Neuronal stem cell (in vitro differentiated cells): ENCODE measurements at regions not wholly inside any gene's neighbourhood (a gene's known extent, or its start where the extent isn't known, plus 50 kb on each side); places are given as distances from the start of the nearest gene placed in this dataset.
A peak's percentile ranks its signal among the peaks of the same experiment; 100 is the strongest.

Source experiments
- DNase-seq: peaks from one replicate; pipeline ENCODE4 v3.0.0-alpha.2; 2013; ENCODE audit warnings: low spot score
- H2AFZ ChIP-seq: one replicate; pipeline ENCODE4 v1.6.1; 2013; ENCODE audit warnings: mild to moderate bottlenecking, low read length, inconsistent platforms
- H2AK5ac ChIP-seq: 2 replicates; pipeline ENCODE4 v1.6.1; 2013; ENCODE audit warnings: low read depth, mild to moderate bottlenecking, inconsistent platforms, low read length, moderate library complexity, mixed read lengths
- H2BK120ac ChIP-seq: 2 replicates; pipeline ENCODE4 v1.6.1; 2013; ENCODE audit warnings: low read depth, mild to moderate bottlenecking, inconsistent platforms, low read length, moderate library complexity, mixed read lengths
- H2BK12ac ChIP-seq: one replicate; pipeline ENCODE4 v1.6.1; 2013; ENCODE audit warnings: low read length, inconsistent platforms
- H2BK15ac ChIP-seq: 2 replicates; pipeline ENCODE4 v1.6.1; 2013; ENCODE audit warnings: mild to moderate bottlenecking, low read length, inconsistent platforms, mixed read lengths
- H2BK5ac ChIP-seq: one replicate; pipeline ENCODE4 v1.6.1; 2013; ENCODE audit warnings: inconsistent platforms, mild to moderate bottlenecking, low read length, moderate library complexity
- H3K14ac ChIP-seq: one replicate; pipeline ENCODE4 v1.6.1; 2013; ENCODE audit warnings: low read length, inconsistent platforms
- H3K18ac ChIP-seq: 2 replicates; pipeline ENCODE4 v1.6.1; 2013; ENCODE audit warnings: low read length, inconsistent platforms
- H3K23ac ChIP-seq: 2 replicates; pipeline ENCODE4 v1.6.1; 2013; ENCODE audit warnings: low read depth, mild to moderate bottlenecking, mixed read lengths, low read length, inconsistent platforms; ENCODE audit not compliant: poor library complexity
- H3K27ac ChIP-seq: replicated peaks from 3 replicates; pipeline ENCODE4 v1.5.1; 2013; ENCODE audit warnings: low read length, inconsistent platforms
- H3K27me3 ChIP-seq, 3 experiments: 2 replicates each; pipeline ENCODE4 v1.6.1; 2013; ENCODE audit warnings: low read length in 3 of 3, mild to moderate bottlenecking in 2 of 3, inconsistent platforms in 1 of 3, low read depth in 1 of 3, mixed read lengths in 1 of 3, moderate library complexity in 1 of 3; ENCODE audit not compliant: control insufficient read depth in 3 of 3, insufficient read depth in 3 of 3
- H3K36me3 ChIP-seq, 2 donors: replicated peaks in 1 of 2; 2 replicates each; pipeline ENCODE4 v1.6.1; 2013; ENCODE audit warnings: low read length in 2 of 2; ENCODE audit not compliant: control insufficient read depth in 2 of 2, insufficient read depth in 2 of 2
- H3K4ac ChIP-seq: 2 replicates; pipeline ENCODE4 v1.6.1; 2013; ENCODE audit warnings: inconsistent platforms, mild to moderate bottlenecking, low read length, moderate library complexity
- H3K4me1 ChIP-seq, 2 donors: 1 replicate in 1 of 2; 2 replicates in 1 of 2; pipeline ENCODE4 v1.6.1; 2013; ENCODE audit warnings: low read length in 2 of 2, low read depth in 1 of 2; ENCODE audit not compliant: control insufficient read depth in 2 of 2, insufficient read depth in 1 of 2
- H3K4me2 ChIP-seq: one replicate; pipeline ENCODE4 v1.6.1; 2013; ENCODE audit warnings: mild to moderate bottlenecking, low read length, inconsistent platforms; ENCODE audit not compliant: insufficient read depth, poor library complexity, severe bottlenecking
- H3K4me3 ChIP-seq, 2 donors: 2 replicates each; pipeline ENCODE4 v1.5.1; 2013; ENCODE audit warnings: low read length in 2 of 2, mild to moderate bottlenecking in 2 of 2, inconsistent platforms in 1 of 2, moderate library complexity in 1 of 2
- H3K79me1 ChIP-seq: one replicate; pipeline ENCODE4 v1.6.1; 2013; ENCODE audit warnings: low read depth, mild to moderate bottlenecking, inconsistent platforms, low read length, moderate library complexity
- H3K9ac ChIP-seq: one replicate; pipeline ENCODE4 v1.6.1; 2013; ENCODE audit warnings: mild to moderate bottlenecking, low read depth, low read length, inconsistent platforms; ENCODE audit not compliant: poor library complexity
- H3K9me3 ChIP-seq, 2 donors: replicated peaks in 1 of 2; 2 replicates each; pipeline versions ENCODE3 to v1.6.1; 2013; ENCODE audit warnings: low read length in 2 of 2, mild to moderate bottlenecking in 2 of 2, inconsistent platforms in 1 of 2, low read depth in 1 of 2, mixed read lengths in 1 of 2, moderate library complexity in 1 of 2; ENCODE audit not compliant: control insufficient read depth in 2 of 2, insufficient read depth in 1 of 2
- H4K8ac ChIP-seq: one replicate; pipeline ENCODE4 v1.6.1; 2013; ENCODE audit warnings: low read depth, mild to moderate bottlenecking, inconsistent platforms, low read length, moderate library complexity
- H4K91ac ChIP-seq: one replicate; pipeline ENCODE4 v1.6.1; 2013; ENCODE audit warnings: low read length, low read depth, mild to moderate bottlenecking, inconsistent platforms; ENCODE audit not compliant: poor library complexity
- WGBS, 2 donors: extraction: QIAGEN DNeasy Blood & Tissue Kit; methylation state at CpG; one replicate each; pipeline ENCODE4 v1.1.7; 2013; ENCODE audit warnings: missing lambda C conversion rate in 2 of 2, mixed read lengths in 1 of 2; ENCODE audit not compliant: insufficient read length in 2 of 2, insufficient replicate concordance in 1 of 2; ENCODE audit errors: extremely low coverage in 2 of 2; 5-methylcytosine and 5-hydroxymethylcytosine counted together

DNA sequence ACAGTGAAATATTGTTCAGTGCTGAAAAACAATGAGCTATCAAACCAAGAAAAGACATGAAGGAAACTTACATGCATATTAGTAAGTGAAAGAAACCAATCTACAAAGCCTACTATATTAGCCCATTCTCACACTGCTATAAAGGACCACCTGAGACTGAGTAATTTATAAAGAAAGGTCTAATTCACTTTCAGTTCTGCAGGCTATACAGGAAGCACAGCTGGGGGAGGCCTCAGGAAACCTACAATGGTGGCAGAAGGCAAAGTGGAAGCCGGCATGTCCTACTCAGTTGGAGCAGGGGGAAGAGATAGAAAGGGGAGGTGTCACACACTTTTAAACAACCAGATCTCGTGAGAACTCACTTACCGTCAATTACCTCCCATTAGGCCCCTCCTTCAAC lies 232.1 kb downstream of the TMX3 start:
- Histone ChIP-seq H3K79me1 (no peaks in the 10 kb centered on the region), H3K9ac (no peak overlapping the region), H2BK15ac (no peak overlapping the region), H4K8ac (no peak overlapping the region), H4K91ac (no peak overlapping the region), H2BK120ac (no peak overlapping the region), H3K36me3 (no peaks in the 10 kb centered on the region), H2AK5ac (no peak overlapping the region), H3K14ac (no peak overlapping the region), H3K4ac (no peak overlapping the region), H3K18ac (no peak overlapping the region), H3K23ac (no peak overlapping the region), H3K4me2 (no peak overlapping the region), H2AFZ (peak overlapping the region; percentile 5), H3K27me3 (no peaks in the 10 kb centered on the region), H3K4me1 (no peaks in the 10 kb centered on the region), H2BK12ac (no peak overlapping the region), H3K4me3 (no peak overlapping the region), H2BK5ac (no peak overlapping the region), H3K9me3 (no peaks in the 10 kb centered on the region), H3K27ac (no peak overlapping the region)
- no CpG with 5 or more reads among the region's 3 CpGs for WGBS, 2 donors
- no peak for DNase-seq

DNA sequence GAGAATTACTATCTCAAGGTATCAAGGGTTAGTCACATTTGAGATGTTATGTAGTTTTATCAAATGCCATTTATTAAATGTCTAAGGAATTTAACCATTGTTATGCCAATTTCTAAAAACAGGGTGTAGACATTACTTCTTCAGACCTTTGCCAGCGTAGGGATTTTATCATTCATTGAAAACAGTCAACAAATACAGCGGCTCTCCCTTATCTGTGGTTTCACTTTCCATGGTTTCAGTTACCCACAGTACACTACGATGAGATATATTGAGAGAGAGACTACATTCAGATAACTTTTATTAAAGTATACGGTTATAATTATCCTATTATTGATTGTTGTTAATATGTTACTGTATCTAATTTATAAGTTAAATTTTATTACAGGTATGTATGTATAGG lies 234.7 kb downstream of the TMX3 start:
- H4K91ac ChIP-seq: no peak overlapping the region
- H2AFZ ChIP-seq: no peak overlapping the region
- no CpG with 5 or more reads among the region's 4 CpGs for WGBS, 2 donors
- no peak overlapping the region for H2BK12ac ChIP-seq
- H3K4ac ChIP-seq: no peak overlapping the region
- H3K23ac ChIP-seq: no peak overlapping the region
- DNase-seq: no peak
- H2BK15ac ChIP-seq: no peak overlapping the region
- H2AK5ac ChIP-seq: no peak overlapping the region
- H3K9ac ChIP-seq: no peak overlapping the region
- H2BK5ac ChIP-seq: no peak overlapping the region
- H3K36me3 ChIP-seq: no peaks in the 10 kb centered on the region
- H4K8ac ChIP-seq: no peak overlapping the region
- H3K4me1 ChIP-seq: no peaks in the 10 kb centered on the region
- H2BK120ac ChIP-seq: no peak overlapping the region
- no peak overlapping the region for H3K4me2 ChIP-seq
- H3K18ac ChIP-seq: no peak overlapping the region
- no peaks in the 10 kb centered on the region for H3K79me1 ChIP-seq
- H3K27me3 ChIP-seq: no peaks in the 10 kb centered on the region
- H3K14ac ChIP-seq: no peak overlapping the region
- H3K9me3 ChIP-seq: no peaks in the 10 kb centered on the region
- H3K27ac ChIP-seq: no peak overlapping the region
- H3K4me3 ChIP-seq: no peak overlapping the region

DNA sequence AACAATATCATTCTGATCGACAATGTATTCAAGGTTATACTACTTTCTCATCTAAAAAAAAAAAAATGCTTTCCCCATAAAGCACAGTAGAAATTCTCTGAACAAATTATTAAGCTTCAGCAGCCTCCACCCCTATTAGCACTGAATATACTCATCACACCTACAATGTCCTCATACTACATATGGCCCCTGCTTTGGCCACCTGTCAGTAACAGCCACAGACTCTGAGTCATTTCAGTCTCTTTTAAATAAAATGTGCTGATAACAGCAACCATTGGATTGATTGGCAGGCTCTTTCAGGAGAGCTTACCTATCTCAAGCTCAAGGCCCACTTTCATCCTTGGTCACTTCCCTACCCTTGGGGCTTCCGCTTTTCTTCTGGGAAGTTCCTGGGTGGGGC lies 236.7 kb downstream of the TMX3 start:
- no peaks in the 10 kb centered on the region for H3K36me3 ChIP-seq
- H2BK15ac ChIP-seq: no peak overlapping the region
- no peak overlapping the region for H3K14ac ChIP-seq
- no CpG with 5 or more reads among the region's 2 CpGs for WGBS, 2 donors
- H3K4me1 ChIP-seq: no peaks in the 10 kb centered on the region
- DNase-seq: no peak
- no peaks in the 10 kb centered on the region for H3K9me3 ChIP-seq
- no peaks in the 10 kb centered on the region for H3K79me1 ChIP-seq
- no peak overlapping the region for H2BK12ac ChIP-seq
- no peak overlapping the region for H2AFZ ChIP-seq
- no peak overlapping the region for H3K4me2 ChIP-seq
- H2BK120ac ChIP-seq: no peak overlapping the region
- no peak overlapping the region for H3K18ac ChIP-seq
- H3K9ac ChIP-seq: no peak overlapping the region
- H4K8ac ChIP-seq: no peak overlapping the region
- no peaks in the 10 kb centered on the region for H3K27me3 ChIP-seq
- no peak overlapping the region for H3K4me3 ChIP-seq
- no peak overlapping the region for H3K4ac ChIP-seq
- no peak overlapping the region for H3K23ac ChIP-seq
- H2AK5ac ChIP-seq: no peak overlapping the region
- no peak overlapping the region for H4K91ac ChIP-seq
- no peak overlapping the region for H3K27ac ChIP-seq
- no peak overlapping the region for H2BK5ac ChIP-seq

DNA sequence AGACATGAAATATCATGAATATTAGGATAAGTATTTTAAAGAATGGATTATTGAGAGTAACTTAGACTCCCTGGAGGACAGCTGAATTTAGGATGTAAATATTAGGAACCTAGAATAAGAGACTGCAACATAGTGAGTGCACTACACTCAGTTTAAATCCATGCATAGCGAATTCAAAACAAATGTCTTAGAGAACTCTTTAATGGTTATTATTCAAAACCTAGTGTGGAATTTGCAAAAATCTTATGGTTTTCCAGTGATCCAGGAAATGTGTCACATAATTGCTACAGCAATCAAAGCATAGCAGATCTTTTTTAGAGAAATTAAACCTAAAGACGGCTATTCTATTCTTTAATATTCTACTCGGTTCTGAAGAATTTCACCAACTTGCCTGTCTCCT lies 239.0 kb downstream of the TMX3 start:
- H2AFZ ChIP-seq: peak overlapping the region; percentile 55
- no peak overlapping the region for H3K9ac ChIP-seq
- no peak overlapping the region for H2BK120ac ChIP-seq
- no peaks in the 10 kb centered on the region for H3K27me3 ChIP-seq
- no peak overlapping the region for H2BK5ac ChIP-seq
- no peak overlapping the region for H2AK5ac ChIP-seq
- H2BK12ac ChIP-seq: no peak overlapping the region
- H3K18ac ChIP-seq: no peak overlapping the region
- no peaks in the 10 kb centered on the region for H3K79me1 ChIP-seq
- H3K4me1 ChIP-seq: no peaks in the 10 kb centered on the region
- H3K14ac ChIP-seq: no peak overlapping the region
- H3K23ac ChIP-seq: no peak overlapping the region
- no peak overlapping the region for H3K27ac ChIP-seq
- H4K8ac ChIP-seq: no peak overlapping the region
- H2BK15ac ChIP-seq: no peak overlapping the region
- no peak for DNase-seq
- H3K9me3 ChIP-seq: peaks cover 0 to 3% of the 10 kb centered on the region in 2 donors
- no peak overlapping the region for H3K4me2 ChIP-seq
- no peak overlapping the region for H4K91ac ChIP-seq
- no peak overlapping the region for H3K4ac ChIP-seq
- H3K4me3 ChIP-seq: no peak overlapping the region
- H3K36me3 ChIP-seq: no peaks in the 10 kb centered on the region
- WGBS, 2 donors: no CpG with 5 or more reads among the region's 3 CpGs
